Adipocyte (in vitro differentiated cells): ENCODE measurements at regions not wholly inside any gene's neighbourhood (a gene's known extent, or its start where the extent isn't known, plus 50 kb on each side); places are given as distances from the start of the nearest gene placed in this dataset.
"Not testable (repeated sequence)": the region's sequence is repeated elsewhere in the genome, so short reads cannot be mapped to it uniquely, and the experiment has no call there.

Experiments used
- DNase-seq: peaks from one replicate; pipeline ENCODE4 v3.0.0-alpha.2; 2015; ENCODE audit warnings: low read depth
- H3K27me3 ChIP-seq: replicated peaks from 2 replicates; pipeline ENCODE4 v1.7.0; 2013; ENCODE audit warnings: mild to moderate bottlenecking, low read length, moderate library complexity; ENCODE audit not compliant: control insufficient read depth, insufficient read depth
- H3K36me3 ChIP-seq: 2 replicates; pipeline ENCODE4 v1.7.0; 2013; ENCODE audit warnings: low read length, mild to moderate bottlenecking, moderate library complexity; ENCODE audit not compliant: control insufficient read depth, insufficient read depth, severe bottlenecking
- H3K4me1 ChIP-seq: 2 replicates; pipeline ENCODE4 v1.7.0; 2013; ENCODE audit warnings: mild to moderate bottlenecking, low read length, moderate library complexity; ENCODE audit not compliant: control insufficient read depth, insufficient read depth
- H3K4me3 ChIP-seq: 2 replicates; pipeline ENCODE4 v1.7.0; 2013; ENCODE audit warnings: mild to moderate bottlenecking, low read length, moderate library complexity
- H3K9ac ChIP-seq: 2 replicates; pipeline ENCODE4 v1.7.0; 2013; ENCODE audit warnings: mild to moderate bottlenecking, low read length, moderate library complexity
- H3K9me3 ChIP-seq: 2 replicates; pipeline ENCODE4 v1.7.0; 2013; ENCODE audit warnings: mild to moderate bottlenecking, low read length, moderate library complexity; ENCODE audit not compliant: control insufficient read depth

- Histone ChIP-seq H3K9me3 (peaks cover 35% of the 10 kb centered on the region), H3K27me3 (no peaks in the 10 kb centered on the region), H3K9ac (no peak overlapping the region), H3K4me3 (no peak overlapping the region), H3K4me1 (no peaks in the 10 kb centered on the region), H3K36me3 (no peaks in the 10 kb centered on the region)
- DNase-seq = no peak
Measured at GRCh38 chr11:96474263-96474662, 84.5 kb downstream of the JRKL start.

GRCh38 chr11:96481204-96481603 is 91.4 kb downstream of the JRKL start:
- Histone ChIP-seq H3K36me3 (no peaks in the 10 kb centered on the region), H3K9ac (no peak overlapping the region), H3K4me3 (no peak overlapping the region), H3K27me3 (no peaks in the 10 kb centered on the region), H3K4me1 (no peaks in the 10 kb centered on the region), H3K9me3 (peaks cover 26% of the 10 kb centered on the region)
- DNase-seq = no peak

- Histone ChIP-seq H3K4me3 (no peak overlapping the region), H3K9ac (no peak overlapping the region), H3K36me3 (no peaks in the 10 kb centered on the region), H3K4me1 (no peaks in the 10 kb centered on the region), H3K27me3 (no peaks in the 10 kb centered on the region), H3K9me3 (peaks cover 21% of the 10 kb centered on the region)
- DNase-seq = no peak
Measured at GRCh38 chr11:96481771-96482170, 92.0 kb downstream of the JRKL start.

- DNase-seq = no peak
- Histone ChIP-seq H3K4me1 (no peaks in the 10 kb centered on the region), H3K4me3 (no peak overlapping the region), H3K9me3 (peaks cover 17% of the 10 kb centered on the region), H3K36me3 (no peaks in the 10 kb centered on the region), H3K27me3 (no peaks in the 10 kb centered on the region), H3K9ac (no peak overlapping the region)
Measured at GRCh38 chr11:96482193-96482592, 92.4 kb downstream of the JRKL start.

GRCh38 chr11:96483374-96483955 is 93.7 kb downstream of the JRKL start:
- no peaks in the 10 kb centered on the region for H3K36me3 ChIP-seq
- no peaks in the 10 kb centered on the region for H3K27me3 ChIP-seq
- DNase-seq = no peak
- H3K4me3 ChIP-seq = no peak overlapping the region
- no peak overlapping the region for H3K9ac ChIP-seq
- no peaks in the 10 kb centered on the region for H3K4me1 ChIP-seq
- H3K9me3 ChIP-seq = peaks cover 9% of the 10 kb centered on the region

- no peak for DNase-seq
- no peak overlapping the region for H3K9ac ChIP-seq
- no peaks in the 10 kb centered on the region for H3K4me1 ChIP-seq
- H3K4me3 ChIP-seq = no peak overlapping the region
- H3K36me3 ChIP-seq = no peaks in the 10 kb centered on the region
- H3K27me3 ChIP-seq = no peaks in the 10 kb centered on the region
- H3K9me3 ChIP-seq = peaks cover under 1% of the 10 kb centered on the region
Measured at GRCh38 chr11:96484361-96484760, 94.5 kb downstream of the JRKL start.

GRCh38 chr11:96486890-96487611 is 97.2 kb downstream of the JRKL start:
- Histone ChIP-seq H3K4me3 (no peak overlapping the region), H3K9me3 (no peaks in the 10 kb centered on the region)
- peak; percentile 19 for DNase-seq

GRCh38 chr11:96488911-96489310 is 99.1 kb downstream of the JRKL start:
- DNase-seq, H3K36me3 ChIP-seq: not testable (repeated sequence)

More at GRCh38 chr11:96486890-96487611, 97.2 kb downstream of the JRKL start:
- Histone ChIP-seq H3K9ac (no peak overlapping the region), H3K4me1 (no peaks in the 10 kb centered on the region), H3K27me3 (no peaks in the 10 kb centered on the region), H3K36me3 (no peaks in the 10 kb centered on the region)

GRCh38 chr11:96500440-96500839 is 110.6 kb downstream of the JRKL start:
- DNase-seq = no peak
- H3K9me3 ChIP-seq = no peaks in the 10 kb centered on the region
- H3K4me1 ChIP-seq = no peaks in the 10 kb centered on the region
- H3K36me3 ChIP-seq = no peaks in the 10 kb centered on the region
- no peaks in the 10 kb centered on the region for H3K27me3 ChIP-seq
- H3K9ac ChIP-seq = no peak overlapping the region
- H3K4me3 ChIP-seq = no peak overlapping the region

More at GRCh38 chr11:96488911-96489310, 99.1 kb downstream of the JRKL start:
- not testable (repeated sequence) for H3K27me3 ChIP-seq, H3K4me3 ChIP-seq, H3K4me1 ChIP-seq, H3K9ac ChIP-seq, H3K9me3 ChIP-seq

GRCh38 chr11:96506041-96506440 is 116.2 kb downstream of the JRKL start:
- Histone ChIP-seq H3K4me1 (no peaks in the 10 kb centered on the region), H3K4me3 (no peak overlapping the region), H3K36me3 (no peaks in the 10 kb centered on the region), H3K27me3 (peaks cover 5% of the 10 kb centered on the region), H3K9ac (no peak overlapping the region), H3K9me3 (no peaks in the 10 kb centered on the region)
- DNase-seq = no peak

GRCh38 chr11:96506953-96507354 is 117.1 kb downstream of the JRKL start:
- no peak for DNase-seq
- H3K36me3 ChIP-seq = no peaks in the 10 kb centered on the region
- H3K4me1 ChIP-seq = no peaks in the 10 kb centered on the region
- no peak overlapping the region for H3K4me3 ChIP-seq
- no peak overlapping the region for H3K9ac ChIP-seq
- no peaks in the 10 kb centered on the region for H3K9me3 ChIP-seq
- peaks cover 5% of the 10 kb centered on the region for H3K27me3 ChIP-seq
